ENCODE measurements at regions not wholly inside any gene's neighbourhood (a gene's known extent, or its start where the extent isn't known, plus 50 kb on each side); places are given as distances from the start of the nearest gene placed in this dataset.

GRCh38 chr3:104411757-104412156 is 955.0 kb upstream of the ALCAM start:
- H3K4me3 ChIP-seq (ENCODE audit: low read length) = no peak overlapping the region
- DNase-seq (ENCODE audit: low read depth) = peak; percentile 14
- TF ChIP-seq CTCF (conservative IDR thresholded peaks at IDR 0.05; ENCODE audit: low read length) = no peak

GRCh38 chr3:104412608-104413580 is 953.8 kb upstream of the ALCAM start:
- DNase-seq (ENCODE audit: low read depth) = peak; percentile 9
- H3K4me3 ChIP-seq (ENCODE audit: low read length) = no peak overlapping the region
- no peak for TF ChIP-seq CTCF (conservative IDR thresholded peaks at IDR 0.05; ENCODE audit: low read length)

- no peak for DNase-seq (ENCODE audit: low read depth)
- TF ChIP-seq CTCF (conservative IDR thresholded peaks at IDR 0.05; ENCODE audit: low read length) = no peak
- no peak overlapping the region for H3K4me3 ChIP-seq (ENCODE audit: low read length)
Observed at GRCh38 chr3:104428337-104428925, 938.3 kb upstream of the ALCAM start.

GRCh38 chr3:104429727-104430126 is 937.0 kb upstream of the ALCAM start:
- no peak overlapping the region for H3K4me3 ChIP-seq (ENCODE audit: low read length)
- no peak for TF ChIP-seq CTCF (conservative IDR thresholded peaks at IDR 0.05; ENCODE audit: low read length)
- DNase-seq (ENCODE audit: low read depth) = no peak

- H3K4me3 ChIP-seq (ENCODE audit: low read length) = no peak overlapping the region
- no peak for TF ChIP-seq CTCF (conservative IDR thresholded peaks at IDR 0.05; ENCODE audit: low read length)
- no peak for DNase-seq (ENCODE audit: low read depth)
Observed at GRCh38 chr3:104436506-104436905, 930.2 kb upstream of the ALCAM start.

- TF ChIP-seq CTCF (conservative IDR thresholded peaks at IDR 0.05; ENCODE audit: low read length) = no peak
- no peak overlapping the region for H3K4me3 ChIP-seq (ENCODE audit: low read length)
- DNase-seq (ENCODE audit: low read depth) = peak; percentile 81
Observed at GRCh38 chr3:104437131-104437750, 929.5 kb upstream of the ALCAM start.
